ENCODE measurements at regions not wholly inside any gene's neighbourhood (a gene's known extent, or its start where the extent isn't known, plus 50 kb on each side); places are given as distances from the start of the nearest gene placed in this dataset.
"Not testable (repeated sequence)": the region's sequence is repeated elsewhere in the genome, so short reads cannot be mapped to it uniquely, and the experiment has no call there.

GRCh38 chr3:17861476-17861875 lies 119.0 kb upstream of the TBC1D5 start:
- Histone ChIP-seq H3K27ac (ENCODE audit: control insufficient read depth, insufficient read depth, low read length) (no peak overlapping the region), H3K9ac (ENCODE audit: control insufficient read depth, extremely low read depth, insufficient read depth, low read length) (no peak overlapping the region), H3K4me3 (ENCODE audit: control insufficient read depth in 2 of 3, extremely low read depth in 1 of 3, insufficient read depth in 2 of 3, low read depth in 1 of 3, low read length in 3 of 3) (no peak overlapping the region), H3K4me2 (ENCODE audit: control insufficient read depth, extremely low read depth, insufficient read depth, low read depth, low read length) (no peak overlapping the region), H3K9me3 (ENCODE audit: control insufficient read depth, low read depth, low read length) (no peaks in the 10 kb centered on the region), H3K9me1 (ENCODE audit: control insufficient read depth, extremely low read depth, insufficient read depth, low read length) (no peaks in the 10 kb centered on the region), H3K4me1 (ENCODE audit: control insufficient read depth, extremely low read depth, insufficient read depth, low read length) (no peaks in the 10 kb centered on the region), H3K36me3 (ENCODE audit: control insufficient read depth in 2 of 2, extremely low read depth in 1 of 2, insufficient read depth in 2 of 2, low read length in 2 of 2) (no peaks in the 10 kb centered on the region), H2AFZ (ENCODE audit: control insufficient read depth, low read length) (no peak overlapping the region), H3K79me2 (ENCODE audit: control insufficient read depth, insufficient read depth, low read length) (no peaks in the 10 kb centered on the region), H3K27me3 (ENCODE audit: control insufficient read depth, extremely low read depth, insufficient read depth, low read length) (no peaks in the 10 kb centered on the region), H4K20me1 (ENCODE audit: control insufficient read depth, extremely low read depth, insufficient read depth, low read length) (no peaks in the 10 kb centered on the region)
- FAIRE-seq = no peak
- dilution Hi-C loops (cut with MboI; ENCODE audit: extremely low pct_ligation_motif_present, low sequenced_read_pairs) = no loop called here
- TF ChIP-seq EZH2 (IDR thresholded peaks at IDR 0.05; ENCODE audit: low read length) (no peak), CTCF (optimal IDR thresholded peaks at IDR 0.05 in 1 of 3, IDR thresholded peaks at IDR 0.05 in 1 of 3, conservative IDR thresholded peaks at IDR 0.05 in 1 of 3; ENCODE audit: extremely low read depth in 1 of 3, insufficient read depth in 2 of 3, low read length in 3 of 3) (no peak)
- DNase-seq (ENCODE audit: low read depth, low spot score) = no peak

GRCh38 chr3:17860840-17861471 lies 118.5 kb upstream of the TBC1D5 start:
- H3K9me3 ChIP-seq (ENCODE audit: control insufficient read depth, low read depth, low read length); H3K27me3 ChIP-seq (ENCODE audit: control insufficient read depth, extremely low read depth, insufficient read depth, low read length); H3K27ac ChIP-seq (ENCODE audit: control insufficient read depth, insufficient read depth, low read length); H3K4me1 ChIP-seq (ENCODE audit: control insufficient read depth, extremely low read depth, insufficient read depth, low read length); FAIRE-seq; H4K20me1 ChIP-seq (ENCODE audit: control insufficient read depth, extremely low read depth, insufficient read depth, low read length); H3K9ac ChIP-seq (ENCODE audit: control insufficient read depth, extremely low read depth, insufficient read depth, low read length); H3K79me2 ChIP-seq (ENCODE audit: control insufficient read depth, insufficient read depth, low read length); H3K4me2 ChIP-seq (ENCODE audit: control insufficient read depth, extremely low read depth, insufficient read depth, low read depth, low read length); H3K36me3 ChIP-seq (ENCODE audit: control insufficient read depth in 2 of 2, extremely low read depth in 1 of 2, insufficient read depth in 2 of 2, low read length in 2 of 2); H3K4me3 ChIP-seq (ENCODE audit: control insufficient read depth in 2 of 3, extremely low read depth in 1 of 3, insufficient read depth in 2 of 3, low read depth in 1 of 3, low read length in 3 of 3); H3K9me1 ChIP-seq (ENCODE audit: control insufficient read depth, extremely low read depth, insufficient read depth, low read length); DNase-seq (ENCODE audit: low read depth, low spot score); H2AFZ ChIP-seq (ENCODE audit: control insufficient read depth, low read length); dilution Hi-C loops (cut with MboI; ENCODE audit: extremely low pct_ligation_motif_present, low sequenced_read_pairs): not testable (repeated sequence)

- no peak overlapping the region for H2AFZ ChIP-seq (ENCODE audit: control insufficient read depth, low read length)
- H3K9me3 ChIP-seq (ENCODE audit: control insufficient read depth, low read depth, low read length) = no peaks in the 10 kb centered on the region
- no peak overlapping the region for H3K4me3 ChIP-seq (ENCODE audit: control insufficient read depth in 2 of 3, extremely low read depth in 1 of 3, insufficient read depth in 2 of 3, low read depth in 1 of 3, low read length in 3 of 3)
- TF ChIP-seq EZH2 (IDR thresholded peaks at IDR 0.05; ENCODE audit: low read length) = no peak
- dilution Hi-C loops (cut with MboI; ENCODE audit: extremely low pct_ligation_motif_present, low sequenced_read_pairs) = no loop called here
- no peak overlapping the region for H3K9ac ChIP-seq (ENCODE audit: control insufficient read depth, extremely low read depth, insufficient read depth, low read length)
- DNase-seq (ENCODE audit: low read depth, low spot score) = no peak
- no peak overlapping the region for H3K4me2 ChIP-seq (ENCODE audit: control insufficient read depth, extremely low read depth, insufficient read depth, low read depth, low read length)
- no peaks in the 10 kb centered on the region for H3K4me1 ChIP-seq (ENCODE audit: control insufficient read depth, extremely low read depth, insufficient read depth, low read length)
- no peak for FAIRE-seq
- no peaks in the 10 kb centered on the region for H3K27me3 ChIP-seq (ENCODE audit: control insufficient read depth, extremely low read depth, insufficient read depth, low read length)
- H3K36me3 ChIP-seq (ENCODE audit: control insufficient read depth in 2 of 2, extremely low read depth in 1 of 2, insufficient read depth in 2 of 2, low read length in 2 of 2) = no peaks in the 10 kb centered on the region
- H3K9me1 ChIP-seq (ENCODE audit: control insufficient read depth, extremely low read depth, insufficient read depth, low read length) = no peaks in the 10 kb centered on the region
- H3K79me2 ChIP-seq (ENCODE audit: control insufficient read depth, insufficient read depth, low read length) = no peaks in the 10 kb centered on the region
- no peak overlapping the region for H3K27ac ChIP-seq (ENCODE audit: control insufficient read depth, insufficient read depth, low read length)
- H4K20me1 ChIP-seq (ENCODE audit: control insufficient read depth, extremely low read depth, insufficient read depth, low read length) = no peaks in the 10 kb centered on the region
These were observed 109.8 kb upstream of the TBC1D5 start for GRCh38 chr3:17852217-17852616.
